ENCODE measurements at regions not wholly inside any gene's neighbourhood (a gene's known extent, or its start where the extent isn't known, plus 50 kb on each side); places are given as distances from the start of the nearest gene placed in this dataset.

DNA sequence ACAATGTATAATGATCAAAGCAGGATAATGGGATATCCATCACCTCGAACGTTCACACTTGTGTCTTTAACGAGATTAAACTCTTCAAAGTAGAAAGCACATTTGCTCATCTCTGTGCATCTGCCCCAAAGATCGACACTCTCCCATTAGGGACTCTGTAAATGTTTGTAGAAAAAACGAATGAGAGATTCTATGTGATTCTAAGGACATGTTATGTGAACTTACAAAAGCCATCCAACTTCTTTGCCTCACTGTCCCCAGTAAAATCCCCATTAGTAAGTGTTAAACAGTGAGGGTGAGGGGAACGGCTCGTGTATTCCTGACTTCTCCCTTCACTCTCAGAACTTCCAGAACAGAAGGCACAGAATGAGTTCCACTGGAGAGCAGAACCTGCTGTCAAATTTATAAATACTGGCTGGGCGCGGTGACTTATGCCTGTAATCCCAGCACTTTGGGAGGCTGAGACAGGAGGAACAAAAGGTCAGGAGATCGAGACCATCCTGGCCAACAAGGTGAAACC, 134.1 kb downstream of the WSCD1 start:
- H3K4me3 ChIP-seq (ENCODE audit: low read depth, low read length): no peak overlapping the region
- POLR2A ChIA-PET: no interaction called here
- no peaks in the 10 kb centered on the region for H3K36me3 ChIP-seq (ENCODE audit: control insufficient read depth in 2 of 2, insufficient read depth in 1 of 2, low read length in 2 of 2)
- no peak overlapping the region for H3K27ac ChIP-seq (ENCODE audit: extremely low read depth, low read depth, low read length)
- CTCF ChIA-PET: no interaction called here
- no peaks in the 10 kb centered on the region for H3K9me3 ChIP-seq (ENCODE audit: control insufficient read depth, insufficient read depth, low read depth, low read length)
- no peaks in the 10 kb centered on the region for H3K4me1 ChIP-seq (ENCODE audit: control insufficient read depth, insufficient read depth, low read length)
- TF ChIP-seq, protein P1, sequence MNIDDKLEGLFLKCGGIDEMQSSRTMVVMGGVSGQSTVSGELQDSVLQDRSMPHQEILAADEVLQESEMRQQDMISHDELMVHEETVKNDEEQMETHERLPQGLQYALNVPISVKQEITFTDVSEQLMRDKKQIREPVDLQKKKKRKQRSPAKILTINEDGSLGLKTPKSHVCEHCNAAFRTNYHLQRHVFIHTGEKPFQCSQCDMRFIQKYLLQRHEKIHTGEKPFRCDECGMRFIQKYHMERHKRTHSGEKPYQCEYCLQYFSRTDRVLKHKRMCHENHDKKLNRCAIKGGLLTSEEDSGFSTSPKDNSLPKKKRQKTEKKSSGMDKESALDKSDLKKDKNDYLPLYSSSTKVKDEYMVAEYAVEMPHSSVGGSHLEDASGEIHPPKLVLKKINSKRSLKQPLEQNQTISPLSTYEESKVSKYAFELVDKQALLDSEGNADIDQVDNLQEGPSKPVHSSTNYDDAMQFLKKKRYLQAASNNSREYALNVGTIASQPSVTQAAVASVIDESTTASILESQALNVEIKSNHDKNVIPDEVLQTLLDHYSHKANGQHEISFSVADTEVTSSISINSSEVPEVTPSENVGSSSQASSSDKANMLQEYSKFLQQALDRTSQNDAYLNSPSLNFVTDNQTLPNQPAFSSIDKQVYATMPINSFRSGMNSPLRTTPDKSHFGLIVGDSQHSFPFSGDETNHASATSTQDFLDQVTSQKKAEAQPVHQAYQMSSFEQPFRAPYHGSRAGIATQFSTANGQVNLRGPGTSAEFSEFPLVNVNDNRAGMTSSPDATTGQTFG (tag by site-specific recombination; IDR thresholded peaks at IDR 0.05; ENCODE audit: borderline replicate concordance): no peak
- TF ChIP-seq ZNF692 (tag by site-specific recombination; IDR thresholded peaks at IDR 0.05): no peak
- TF ChIP-seq ZNF777 (tag by site-specific recombination; IDR thresholded peaks at IDR 0.05; ENCODE audit: borderline replicate concordance): no peak
- no peak for TF ChIP-seq SP7 (tag by site-specific recombination; IDR thresholded peaks at IDR 0.05)
- TF ChIP-seq, protein P2, sequence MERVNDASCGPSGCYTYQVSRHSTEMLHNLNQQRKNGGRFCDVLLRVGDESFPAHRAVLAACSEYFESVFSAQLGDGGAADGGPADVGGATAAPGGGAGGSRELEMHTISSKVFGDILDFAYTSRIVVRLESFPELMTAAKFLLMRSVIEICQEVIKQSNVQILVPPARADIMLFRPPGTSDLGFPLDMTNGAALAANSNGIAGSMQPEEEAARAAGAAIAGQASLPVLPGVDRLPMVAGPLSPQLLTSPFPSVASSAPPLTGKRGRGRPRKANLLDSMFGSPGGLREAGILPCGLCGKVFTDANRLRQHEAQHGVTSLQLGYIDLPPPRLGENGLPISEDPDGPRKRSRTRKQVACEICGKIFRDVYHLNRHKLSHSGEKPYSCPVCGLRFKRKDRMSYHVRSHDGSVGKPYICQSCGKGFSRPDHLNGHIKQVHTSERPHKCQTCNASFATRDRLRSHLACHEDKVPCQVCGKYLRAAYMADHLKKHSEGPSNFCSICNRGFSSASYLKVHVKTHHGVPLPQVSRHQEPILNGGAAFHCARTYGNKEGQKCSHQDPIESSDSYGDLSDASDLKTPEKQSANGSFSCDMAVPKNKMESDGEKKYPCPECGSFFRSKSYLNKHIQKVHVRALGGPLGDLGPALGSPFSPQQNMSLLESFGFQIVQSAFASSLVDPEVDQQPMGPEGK (tag by site-specific recombination; IDR thresholded peaks at IDR 0.05): no peak
- no peak for TF ChIP-seq WT1 (tag by site-specific recombination; IDR thresholded peaks at IDR 0.05)
- no peak for TF ChIP-seq REST (tag by site-specific recombination; IDR thresholded peaks at IDR 0.05)
- TF ChIP-seq BCL11B (tag by site-specific recombination; IDR thresholded peaks at IDR 0.05; ENCODE audit: low read depth): no peak
- TF ChIP-seq ZNF146 (tag by site-specific recombination; IDR thresholded peaks at IDR 0.05): no peak
- TF ChIP-seq ZNF747 (tag by site-specific recombination; IDR thresholded peaks at IDR 0.05): no peak

GRCh38 chr17:6196355-6196754, 126.2 kb downstream of the WSCD1 start:
- no peak for TF ChIP-seq ZNF837 (tag by site-specific recombination; IDR thresholded peaks at IDR 0.05)
- no peak for TF ChIP-seq ZNF433 (tag by site-specific recombination; IDR thresholded peaks at IDR 0.05; ENCODE audit: low read depth)
- TF ChIP-seq ZNF701 (tag by site-specific recombination; IDR thresholded peaks at IDR 0.05): no peak
- no peak for TF ChIP-seq ZNF626 (tag by site-specific recombination; IDR thresholded peaks at IDR 0.05)
- TF ChIP-seq TCF7L2 (IDR thresholded peaks at IDR 0.05; ENCODE audit: borderline replicate concordance, low read depth, low read length): no peak
- no peak for TF ChIP-seq ZNF48 (tag by site-specific recombination; IDR thresholded peaks at IDR 0.05)
- ChIA-PET CTCF (interaction anchor here (0.6 kb wide), 1 partner anchor 910 kb away, joined by 3 read pairs; no protein-coding TSS in a partner anchor), POLR2A (no interaction called here)
- no peak overlapping the region for H3K27ac ChIP-seq (ENCODE audit: extremely low read depth, low read depth, low read length)
- no peak overlapping the region for H3K4me3 ChIP-seq (ENCODE audit: low read depth, low read length)
- H3K4me1 ChIP-seq (ENCODE audit: control insufficient read depth, insufficient read depth, low read length): no peaks in the 10 kb centered on the region
- no peaks in the 10 kb centered on the region for H3K9me3 ChIP-seq (ENCODE audit: control insufficient read depth, insufficient read depth, low read depth, low read length)
- no peaks in the 10 kb centered on the region for H3K36me3 ChIP-seq (ENCODE audit: control insufficient read depth in 2 of 2, insufficient read depth in 1 of 2, low read length in 2 of 2)
